ENCODE measurements at regions not wholly inside any gene's neighbourhood (a gene's known extent, or its start where the extent isn't known, plus 50 kb on each side); places are given as distances from the start of the nearest gene placed in this dataset.

DNA sequence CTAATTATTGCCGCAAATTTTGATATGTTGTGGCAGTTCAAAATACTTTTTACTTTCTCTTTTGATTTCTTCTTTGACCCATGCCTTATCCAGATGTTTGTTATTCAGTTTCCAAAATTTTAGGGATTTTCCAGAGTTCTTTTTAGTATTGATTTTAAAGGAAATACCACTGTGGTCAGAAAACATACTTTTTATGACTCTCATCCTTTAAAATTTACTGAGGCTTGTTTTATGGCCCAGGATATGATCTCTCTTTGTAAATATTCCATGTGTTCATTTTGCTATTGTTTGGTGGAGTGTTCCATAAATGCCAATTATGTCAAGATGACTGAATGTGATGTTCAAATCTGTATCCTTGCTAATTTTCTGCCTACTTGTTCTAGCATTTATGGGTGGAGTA is 272.3 kb upstream of the DIPK2B start:
- no peaks in the 10 kb centered on the region for H3K79me2 ChIP-seq (ENCODE audit: control insufficient read depth, insufficient read depth, low read length)
- H3K4me2 ChIP-seq (ENCODE audit: insufficient read depth, low read length): no peak overlapping the region
- intact Hi-C loops (cut with micrococcal nuclease) (no loop called here), in situ Hi-C loops (cut with MboI) (no loop called here)
- POLR2A ChIA-PET: no interaction called here
- H3K36me3 ChIP-seq (ENCODE audit: control insufficient read depth, insufficient read depth, low read length): no peaks in the 10 kb centered on the region
- 0% methylated on average over 1 of the region's 1 CpG for WGBS (ENCODE audit: insufficient coverage, low coverage, missing lambda C conversion rate)
- H3K27me3 ChIP-seq (ENCODE audit: control insufficient read depth in 2 of 2, insufficient read depth in 2 of 2, low read length in 2 of 2): no peaks in the 10 kb centered on the region
- BruUV-seq (replicated peaks): no TSS peak
- no peak for ATAC-seq
- H3K27ac ChIP-seq (ENCODE audit: extremely low read depth, low read depth, low read length): no peak overlapping the region
- no peaks in the 10 kb centered on the region for H3K4me1 ChIP-seq (replicated peaks in 1 of 2; ENCODE audit: control insufficient read depth in 2 of 2, insufficient read depth in 2 of 2, low read length in 2 of 2)
- H3K4me3 ChIP-seq: no peak overlapping the region
- H2AFZ ChIP-seq (ENCODE audit: low read depth, low read length): no peak overlapping the region
- H3K9ac ChIP-seq (ENCODE audit: insufficient read depth in 1 of 2, low read depth in 2 of 2, low read length in 2 of 2): no peak overlapping the region
- no peak for TF ChIP-seq EZH2 (IDR thresholded peaks at IDR 0.05; ENCODE audit: borderline replicate concordance, low read depth, low read length)
- no peak for TF ChIP-seq ARID1B (IDR thresholded peaks at IDR 0.05)
- TF ChIP-seq OTX1 (CRISPR knock-in tag; IDR thresholded peaks at IDR 0.05): no peak
- TF ChIP-seq ZNF561 (CRISPR knock-in tag; conservative IDR thresholded peaks at IDR 0.05): no peak
- TF ChIP-seq CHD7 (IDR thresholded peaks at IDR 0.05; ENCODE audit: low read depth, low read length): no peak
- no peak for TF ChIP-seq GTF3C2 (IDR thresholded peaks at IDR 0.05; ENCODE audit: borderline replicate concordance, extremely low read depth, insufficient read length)
- TF ChIP-seq DIDO1 (tag; IDR thresholded peaks at IDR 0.05; ENCODE audit: low read depth): no peak
- no peak for TF ChIP-seq CTBP1 (IDR thresholded peaks at IDR 0.05; ENCODE audit: borderline replicate concordance)
- TF ChIP-seq HNRNPL (IDR thresholded peaks at IDR 0.05; ENCODE audit: low read depth, low read length): no peak
- no peak for TF ChIP-seq SREBF1 (IDR thresholded peaks at IDR 0.05; ENCODE audit: borderline replicate concordance, low read depth, low read length)
- no peak for FAIRE-seq
- H3K9me3 ChIP-seq (replicated peaks; ENCODE audit: control insufficient read depth, insufficient read depth, low read depth, low read length): no peaks in the 10 kb centered on the region
- no peak for DNase-seq (ENCODE audit: extremely low read depth in 1 of 4, low spot score in 3 of 4)
- no peaks in the 10 kb centered on the region for H3K9me1 ChIP-seq (ENCODE audit: control insufficient read depth, insufficient read depth, low read length)
- H4K20me1 ChIP-seq (replicated peaks; ENCODE audit: control insufficient read depth, insufficient read depth, low read length): no peaks in the 10 kb centered on the region
- CTCF ChIA-PET (ENCODE audit: low intra/inter-chr PET ratio): no interaction called here
